NCI-H2196 (cell line): ENCODE measurements at regions not wholly inside any gene's neighbourhood (a gene's known extent, or its start where the extent isn't known, plus 50 kb on each side); places are given as distances from the start of the nearest gene placed in this dataset.

Experiments used
- DNase-seq: peaks from one replicate; lab custom pipeline; 2025; ENCODE audit not compliant: unreplicated experiment; lab: John Stamatoyannopoulos, UW

GRCh38 chr2:198817536-198817935, 640.2 kb downstream of the SATB2 start:
- DNase-seq: no peak

GRCh38 chr2:198815626-198816025, 642.1 kb downstream of the SATB2 start:
- no peak for DNase-seq

- DNase-seq: no peak
Measured at GRCh38 chr2:198811198-198811597, 646.5 kb downstream of the SATB2 start.

GRCh38 chr2:198809976-198810375, 647.8 kb downstream of the SATB2 start:
- no peak for DNase-seq

GRCh38 chr2:198807131-198807530, 650.6 kb downstream of the SATB2 start:
- no peak for DNase-seq

GRCh38 chr2:198795419-198795818, 662.3 kb downstream of the SATB2 start:
- no peak for DNase-seq

- no peak for DNase-seq
Measured at GRCh38 chr2:198791623-198792022, 666.1 kb downstream of the SATB2 start.

GRCh38 chr2:198788676-198789075, 669.1 kb downstream of the SATB2 start:
- no peak for DNase-seq

- no peak for DNase-seq
Measured at GRCh38 chr2:198782734-198783133, 675.0 kb downstream of the SATB2 start.

GRCh38 chr2:198776616-198777406, 680.9 kb downstream of the SATB2 start:
- DNase-seq: no peak

- DNase-seq: no peak
Measured at GRCh38 chr2:198775737-198776136, 682.0 kb downstream of the SATB2 start.

GRCh38 chr2:198774576-198774975, 683.2 kb downstream of the SATB2 start:
- no peak for DNase-seq

GRCh38 chr2:198767694-198768093, 690.0 kb downstream of the SATB2 start:
- no peak for DNase-seq

GRCh38 chr2:198763793-198764192, 693.9 kb downstream of the SATB2 start:
- no peak for DNase-seq

GRCh38 chr2:198762441-198762840, 695.3 kb downstream of the SATB2 start:
- DNase-seq: no peak

- no peak for DNase-seq
Measured at GRCh38 chr2:198757069-198757468, 700.7 kb downstream of the SATB2 start.

- DNase-seq: no peak
Measured at GRCh38 chr2:198756166-198756565, 701.6 kb downstream of the SATB2 start.

- DNase-seq: no peak
Measured at GRCh38 chr2:198753101-198753500, 704.6 kb downstream of the SATB2 start.

- no peak for DNase-seq
Measured at GRCh38 chr2:198749364-198749763, 708.4 kb downstream of the SATB2 start.

- no peak for DNase-seq
Measured at GRCh38 chr2:198731842-198732399, 725.8 kb downstream of the SATB2 start.

GRCh38 chr2:198720266-198720665, 737.5 kb downstream of the SATB2 start:
- DNase-seq: no peak

GRCh38 chr2:198717451-198717850, 740.3 kb downstream of the SATB2 start:
- DNase-seq: no peak
